ENCODE measurements at regions not wholly inside any gene's neighbourhood (a gene's known extent, or its start where the extent isn't known, plus 50 kb on each side); places are given as distances from the start of the nearest gene placed in this dataset.

DNA sequence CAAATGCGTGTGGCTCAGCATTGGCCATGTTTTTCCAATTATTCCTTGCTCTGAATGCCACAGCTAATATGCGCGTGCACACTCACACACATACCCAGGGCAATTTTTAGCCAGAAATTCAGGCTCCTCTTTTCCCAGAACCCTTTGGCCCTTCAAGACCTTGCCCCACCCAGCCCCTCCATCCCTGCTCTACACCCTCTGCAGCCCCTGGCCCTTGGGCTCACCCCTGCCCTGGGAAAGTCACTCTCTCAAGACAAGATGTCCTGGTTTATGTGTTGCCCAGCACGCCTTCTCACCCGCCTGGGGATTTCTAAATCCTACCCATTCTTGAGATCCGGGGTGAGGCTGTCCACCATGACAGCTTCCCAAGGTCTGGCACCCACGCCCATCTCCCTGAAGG is 319.7 kb downstream of the CYP26B1 start:
- Mint-ChIP-seq H3K4me1 (no peaks in the 10 kb centered on the region), H3K9me3 (no peaks in the 10 kb centered on the region), H3K27ac (no peak overlapping the region), H3K27me3 (ENCODE audit: low read depth in 3 of 3) (peaks cover 0 to 10% (median 0%) of the 10 kb centered on the region in 3 donors), H3K4me3 (no peak overlapping the region), H3K36me3 (no peaks in the 10 kb centered on the region)
- DNase-seq, result no peak

- H3K36me3 Mint-ChIP-seq, result no peaks in the 10 kb centered on the region
- H3K4me3 Mint-ChIP-seq, result no peak overlapping the region
- H3K27me3 Mint-ChIP-seq (ENCODE audit: low read depth in 3 of 3), result peaks cover 0 to 10% (median 0%) of the 10 kb centered on the region in 3 donors
- no peaks in the 10 kb centered on the region for H3K4me1 Mint-ChIP-seq
- DNase-seq, result no peak
- no peak overlapping the region for H3K27ac Mint-ChIP-seq
- no peaks in the 10 kb centered on the region for H3K9me3 Mint-ChIP-seq
Observed at GRCh38 chr2:71827524-71827901, 320.1 kb downstream of the CYP26B1 start.

- Mint-ChIP-seq H3K27me3 (ENCODE audit: low read depth in 3 of 3) (peaks cover 0 to 10% (median 1%) of the 10 kb centered on the region in 3 donors), H3K9me3 (no peaks in the 10 kb centered on the region), H3K4me3 (no peak overlapping the region), H3K27ac (no peak overlapping the region), H3K36me3 (no peaks in the 10 kb centered on the region), H3K4me1 (no peaks in the 10 kb centered on the region)
- DNase-seq, result no peak
Observed at GRCh38 chr2:71826826-71827523, 320.7 kb downstream of the CYP26B1 start.

GRCh38 chr2:71826299-71826698 is 321.4 kb downstream of the CYP26B1 start:
- H3K27ac Mint-ChIP-seq, result no peak overlapping the region
- DNase-seq, result no peak
- no peaks in the 10 kb centered on the region for H3K4me1 Mint-ChIP-seq
- H3K4me3 Mint-ChIP-seq, result no peak overlapping the region
- H3K27me3 Mint-ChIP-seq (ENCODE audit: low read depth in 3 of 3), result peaks cover 0 to 10% (median 2%) of the 10 kb centered on the region in 3 donors
- H3K36me3 Mint-ChIP-seq, result no peaks in the 10 kb centered on the region
- H3K9me3 Mint-ChIP-seq, result no peaks in the 10 kb centered on the region

- DNase-seq, result no peak
- Mint-ChIP-seq H3K4me1 (no peaks in the 10 kb centered on the region), H3K27ac (no peak overlapping the region), H3K4me3 (no peak overlapping the region), H3K27me3 (ENCODE audit: low read depth in 3 of 3) (peaks cover 2 to 10% (median 2%) of the 10 kb centered on the region in 3 donors), H3K9me3 (no peaks in the 10 kb centered on the region), H3K36me3 (no peaks in the 10 kb centered on the region)
Observed at GRCh38 chr2:71824436-71824835, 323.2 kb downstream of the CYP26B1 start.

DNA sequence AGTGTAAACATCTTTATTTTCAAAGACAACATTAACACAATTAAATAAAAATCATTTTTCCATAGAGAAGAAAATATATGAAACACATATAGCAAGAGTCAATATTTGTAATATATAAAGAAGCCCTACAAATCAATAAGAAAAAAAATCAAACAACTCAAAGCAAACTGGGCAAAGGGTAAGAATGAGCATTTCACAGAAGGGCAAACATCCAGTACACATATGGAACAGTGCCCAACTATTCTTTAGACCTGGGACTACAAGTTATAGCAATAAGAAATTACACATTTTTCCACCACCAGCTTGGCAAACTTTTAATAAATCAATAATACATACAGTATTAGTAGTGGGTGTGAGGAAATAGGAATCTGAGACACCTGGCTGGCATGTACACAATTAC is 324.1 kb downstream of the CYP26B1 start:
- Mint-ChIP-seq H3K27ac (no peak overlapping the region), H3K36me3 (no peaks in the 10 kb centered on the region), H3K27me3 (ENCODE audit: low read depth in 3 of 3) (peaks cover 2 to 4% (median 2%) of the 10 kb centered on the region in 3 donors), H3K4me1 (no peaks in the 10 kb centered on the region), H3K9me3 (no peaks in the 10 kb centered on the region), H3K4me3 (no peak overlapping the region)
- no peak for DNase-seq

DNA sequence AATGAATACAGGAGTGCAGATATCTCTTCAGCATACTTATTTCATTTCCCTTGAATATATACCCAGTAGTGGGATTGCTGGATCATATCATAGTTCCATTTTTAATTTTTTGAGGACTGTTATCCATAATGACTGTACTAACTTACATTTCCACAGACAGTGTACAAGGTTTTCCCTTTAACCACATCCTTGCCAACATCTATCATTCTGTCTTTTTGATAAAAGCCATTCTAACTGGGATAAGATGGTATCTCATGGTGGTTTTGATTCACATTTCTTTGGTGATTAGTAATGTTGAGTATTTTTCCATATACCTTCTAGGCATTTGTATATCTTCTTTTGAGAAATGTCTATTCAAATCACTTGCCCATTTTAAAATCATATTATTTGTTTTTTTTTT is 325.2 kb downstream of the CYP26B1 start:
- no peaks in the 10 kb centered on the region for H3K4me1 Mint-ChIP-seq

DNA sequence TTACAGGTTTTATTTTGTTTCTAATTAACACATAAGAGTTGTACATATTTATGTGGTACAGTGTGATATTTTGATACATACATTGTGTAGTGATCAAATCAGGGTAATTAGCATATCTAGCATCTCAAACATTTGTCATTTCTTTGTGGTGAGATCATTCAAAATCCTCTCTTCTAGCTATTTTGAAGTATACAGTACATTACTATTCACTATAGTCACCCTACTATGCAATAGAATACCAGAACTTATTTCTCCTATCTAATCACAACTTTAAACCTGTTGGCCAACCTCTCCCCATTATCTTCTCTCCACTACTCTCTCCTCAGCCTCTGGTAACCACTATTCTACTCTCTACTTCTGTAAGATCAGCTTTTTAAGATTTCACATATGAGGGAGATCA is 325.8 kb downstream of the CYP26B1 start:
- Mint-ChIP-seq H3K27me3 (ENCODE audit: low read depth in 3 of 3) (peaks cover 2% of the 10 kb centered on the region in 3 donors), H3K4me1 (no peaks in the 10 kb centered on the region), H3K4me3 (no peak overlapping the region), H3K36me3 (no peaks in the 10 kb centered on the region), H3K27ac (no peak overlapping the region), H3K9me3 (no peaks in the 10 kb centered on the region)
- DNase-seq, result no peak

More for the DNA sequence above, 325.2 kb downstream of the CYP26B1 start:
- no peak overlapping the region for H3K4me3 Mint-ChIP-seq
- no peaks in the 10 kb centered on the region for H3K36me3 Mint-ChIP-seq
- peaks cover 2% of the 10 kb centered on the region in 3 donors for H3K27me3 Mint-ChIP-seq (ENCODE audit: low read depth in 3 of 3)
- no peaks in the 10 kb centered on the region for H3K9me3 Mint-ChIP-seq
- H3K27ac Mint-ChIP-seq, result no peak overlapping the region
- DNase-seq, result no peak

DNA sequence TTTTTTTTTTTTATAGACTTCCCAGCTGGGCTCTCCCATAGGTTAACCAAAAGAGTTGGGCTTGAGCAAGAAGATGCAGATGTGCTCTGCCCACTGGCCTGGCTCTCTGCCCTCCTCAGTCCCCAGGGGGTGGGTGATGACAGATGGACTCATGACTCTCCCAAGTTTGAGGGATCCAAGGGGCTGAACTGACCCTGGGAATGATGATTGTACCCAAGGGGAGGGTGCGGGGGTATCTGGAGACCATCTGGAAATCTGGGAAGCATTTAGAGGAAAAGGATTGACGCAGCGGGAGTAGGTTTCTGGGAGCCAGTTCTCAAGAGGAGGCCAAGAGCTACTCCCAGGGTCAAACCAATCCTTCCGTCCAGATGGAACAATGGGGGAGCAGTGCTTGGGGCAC is 330.8 kb downstream of the CYP26B1 start:
- no peaks in the 10 kb centered on the region for H3K36me3 Mint-ChIP-seq
- DNase-seq, result no peak
- no peak overlapping the region for H3K27ac Mint-ChIP-seq
- H3K27me3 Mint-ChIP-seq (ENCODE audit: low read depth in 3 of 3), result peaks cover 0 to 7% (median 2%) of the 10 kb centered on the region in 3 donors
- H3K9me3 Mint-ChIP-seq, result peaks cover 0 to 2% (median 0%) of the 10 kb centered on the region in 6 donors
- H3K4me3 Mint-ChIP-seq, result no peak overlapping the region
- H3K4me1 Mint-ChIP-seq, result no peaks in the 10 kb centered on the region

DNA sequence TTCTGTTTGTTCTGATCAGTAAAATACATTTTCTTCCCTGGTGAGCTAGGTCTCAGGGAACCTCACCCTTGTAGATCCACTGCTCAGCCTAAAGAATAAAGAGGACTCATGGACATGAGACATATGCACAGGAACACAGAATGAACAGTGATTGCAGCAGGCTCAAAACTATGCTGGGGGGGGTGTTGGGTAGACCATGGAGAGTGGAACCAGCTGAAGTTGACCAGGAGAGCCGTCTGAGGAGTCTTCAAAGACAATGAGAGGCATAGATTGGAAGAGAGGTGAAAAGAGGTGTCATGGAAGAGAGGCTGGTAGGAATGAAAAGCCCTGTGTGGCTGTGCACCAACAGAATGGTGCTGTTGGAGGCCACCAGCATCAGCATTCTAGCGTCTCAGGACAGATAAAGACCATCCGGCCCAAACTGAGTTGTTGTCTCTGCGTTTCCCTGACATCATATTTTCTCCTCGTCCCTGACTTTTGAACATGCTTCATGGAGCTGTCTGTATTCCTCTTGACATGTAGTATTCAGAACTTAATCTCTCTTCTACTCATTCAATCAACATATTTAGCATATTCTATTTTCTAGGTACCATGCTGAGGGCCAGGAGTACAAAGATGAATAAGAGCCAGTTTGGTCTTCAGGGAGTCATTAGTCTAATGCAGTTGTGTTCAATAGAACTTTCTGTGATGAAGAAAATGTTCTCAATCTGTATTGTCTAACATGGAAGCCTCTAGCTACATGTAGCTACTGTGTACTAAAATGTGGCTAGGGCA is 331.8 kb downstream of the CYP26B1 start:
- no peak for DNase-seq
- no peaks in the 10 kb centered on the region for H3K4me1 Mint-ChIP-seq
- H3K4me3 Mint-ChIP-seq, result no peak overlapping the region
- H3K9me3 Mint-ChIP-seq, result peaks cover 0 to 2% (median 0%) of the 10 kb centered on the region in 6 donors
- H3K27ac Mint-ChIP-seq, result no peak overlapping the region
- no peaks in the 10 kb centered on the region for H3K36me3 Mint-ChIP-seq
- peaks cover 0 to 7% (median 2%) of the 10 kb centered on the region in 3 donors for H3K27me3 Mint-ChIP-seq (ENCODE audit: low read depth in 3 of 3)

- no peaks in the 10 kb centered on the region for H3K36me3 Mint-ChIP-seq
- no peak overlapping the region for H3K27ac Mint-ChIP-seq
- peaks cover 0 to 2% (median 0%) of the 10 kb centered on the region in 6 donors for H3K9me3 Mint-ChIP-seq
- H3K27me3 Mint-ChIP-seq (ENCODE audit: low read depth in 3 of 3), result peaks cover 0 to 7% (median 2%) of the 10 kb centered on the region in 3 donors
- H3K4me1 Mint-ChIP-seq, result no peaks in the 10 kb centered on the region
- no peak for DNase-seq
- H3K4me3 Mint-ChIP-seq, result no peak overlapping the region
Observed at GRCh38 chr2:71814885-71815284, 332.8 kb downstream of the CYP26B1 start.

GRCh38 chr2:71813807-71814470 is 333.7 kb downstream of the CYP26B1 start:
- Mint-ChIP-seq H3K4me1 (no peaks in the 10 kb centered on the region), H3K4me3 (no peak overlapping the region), H3K9me3 (peaks cover 0 to 2% (median 0%) of the 10 kb centered on the region in 6 donors), H3K36me3 (no peaks in the 10 kb centered on the region), H3K27me3 (ENCODE audit: low read depth in 3 of 3) (peaks cover 2 to 5% (median 4%) of the 10 kb centered on the region in 3 donors), H3K27ac (no peak overlapping the region)
- DNase-seq, result no peak

DNA sequence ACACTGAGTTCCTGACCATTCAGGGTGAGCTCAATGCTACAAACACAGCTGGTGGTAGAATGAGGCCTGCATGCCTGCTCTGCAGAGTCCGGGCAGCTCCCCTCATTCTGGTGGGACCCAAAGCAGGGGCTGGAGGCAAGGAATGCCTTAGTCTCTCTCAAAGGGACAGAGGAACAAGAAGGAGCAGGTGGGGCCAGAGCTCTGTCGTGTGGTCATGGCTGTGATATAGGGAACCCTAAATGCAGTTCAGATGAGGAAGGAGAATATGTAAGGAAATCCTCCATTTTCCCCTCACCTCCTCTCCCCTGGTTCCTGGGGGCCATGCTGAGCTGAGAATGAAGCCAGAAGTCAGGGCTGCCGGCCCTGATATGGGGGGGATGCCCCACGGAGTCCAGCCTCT is 334.3 kb downstream of the CYP26B1 start:
- no peaks in the 10 kb centered on the region for H3K36me3 Mint-ChIP-seq
- no peak for DNase-seq
- no peaks in the 10 kb centered on the region for H3K4me1 Mint-ChIP-seq
- peaks cover 2 to 5% (median 4%) of the 10 kb centered on the region in 3 donors for H3K27me3 Mint-ChIP-seq (ENCODE audit: low read depth in 3 of 3)
- no peak overlapping the region for H3K4me3 Mint-ChIP-seq
- H3K27ac Mint-ChIP-seq, result no peak overlapping the region
- H3K9me3 Mint-ChIP-seq, result peaks cover 0 to 2% (median 0%) of the 10 kb centered on the region in 6 donors

DNA sequence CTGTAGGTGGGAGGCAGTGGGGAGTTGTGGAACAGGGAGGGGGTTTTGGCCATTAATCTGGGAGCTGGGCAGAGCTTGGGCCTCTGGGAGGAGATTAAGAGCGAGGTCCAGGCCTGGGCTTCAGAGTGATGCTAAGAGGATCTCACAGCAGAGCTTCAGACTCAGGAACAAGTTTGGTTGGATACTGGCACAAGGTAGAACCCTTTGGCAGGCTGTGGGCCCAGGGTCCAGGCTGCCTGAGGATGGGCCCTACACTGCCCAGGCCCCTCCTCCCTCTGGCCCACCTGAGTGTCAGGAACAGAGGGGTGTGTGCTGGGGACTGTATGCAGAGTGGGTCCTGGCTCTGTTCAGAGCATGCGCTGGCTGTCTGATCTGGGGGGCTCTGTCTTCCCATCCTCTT is 334.9 kb downstream of the CYP26B1 start:
- Mint-ChIP-seq H3K27me3 (ENCODE audit: low read depth in 3 of 3) (peaks cover 3 to 5% (median 4%) of the 10 kb centered on the region in 3 donors), H3K9me3 (peaks cover 0 to 2% (median 0%) of the 10 kb centered on the region in 6 donors), H3K36me3 (no peaks in the 10 kb centered on the region), H3K4me1 (no peaks in the 10 kb centered on the region), H3K4me3 (no peak overlapping the region), H3K27ac (no peak overlapping the region)
- no peak for DNase-seq
